ENCODE measurements at regions not wholly inside any gene's neighbourhood (a gene's known extent, or its start where the extent isn't known, plus 50 kb on each side); places are given as distances from the start of the nearest gene placed in this dataset.

GRCh38 chr4:163624727-163625126, 130.2 kb downstream of the TMA16 start:
- H3K27me3 ChIP-seq (ENCODE audit: control insufficient read depth, insufficient read depth, low read length): no peaks in the 10 kb centered on the region
- POLR2A ChIA-PET: no interaction called here
- TF ChIP-seq CTCF (IDR thresholded peaks at IDR 0.05; ENCODE audit: insufficient read depth, low read depth, low read length): no peak
- H3K36me3 ChIP-seq (ENCODE audit: control insufficient read depth, insufficient read depth, low read length): no peaks in the 10 kb centered on the region
- CTCF ChIA-PET: no interaction called here
- no peak for DNase-seq (ENCODE audit: low read depth)
- no peak overlapping the region for H3K4me3 ChIP-seq (ENCODE audit: low read depth, low read length)

GRCh38 chr4:163631288-163631687, 136.8 kb downstream of the TMA16 start:
- H3K4me3 ChIP-seq (ENCODE audit: low read depth, low read length): no peak overlapping the region
- ChIA-PET POLR2A (no interaction called here), CTCF (no interaction called here)
- no peaks in the 10 kb centered on the region for H3K36me3 ChIP-seq (ENCODE audit: control insufficient read depth, insufficient read depth, low read length)
- no peak for TF ChIP-seq CTCF (IDR thresholded peaks at IDR 0.05; ENCODE audit: insufficient read depth, low read depth, low read length)
- no peak for DNase-seq (ENCODE audit: low read depth)
- no peaks in the 10 kb centered on the region for H3K27me3 ChIP-seq (ENCODE audit: control insufficient read depth, insufficient read depth, low read length)

GRCh38 chr4:163638909-163639308, 144.4 kb downstream of the TMA16 start:
- CTCF ChIA-PET: no interaction called here
- DNase-seq (ENCODE audit: low read depth): no peak
- Histone ChIP-seq H3K36me3 (ENCODE audit: control insufficient read depth, insufficient read depth, low read length) (no peaks in the 10 kb centered on the region), H3K27me3 (ENCODE audit: control insufficient read depth, insufficient read depth, low read length) (no peaks in the 10 kb centered on the region), H3K4me3 (ENCODE audit: low read depth, low read length) (no peak overlapping the region)
- TF ChIP-seq CTCF (IDR thresholded peaks at IDR 0.05; ENCODE audit: insufficient read depth, low read depth, low read length): no peak
- POLR2A ChIA-PET: no interaction called here

- CTCF ChIA-PET: no interaction called here
- POLR2A ChIA-PET: no interaction called here
- Histone ChIP-seq H3K27me3 (ENCODE audit: control insufficient read depth, insufficient read depth, low read length) (no peaks in the 10 kb centered on the region), H3K4me3 (ENCODE audit: low read depth, low read length) (no peak overlapping the region), H3K36me3 (ENCODE audit: control insufficient read depth, insufficient read depth, low read length) (no peaks in the 10 kb centered on the region)
- DNase-seq (ENCODE audit: low read depth): no peak
- no peak for TF ChIP-seq CTCF (IDR thresholded peaks at IDR 0.05; ENCODE audit: insufficient read depth, low read depth, low read length)
Measured at GRCh38 chr4:163649557-163650091, 155.1 kb downstream of the TMA16 start.

- DNase-seq (ENCODE audit: low read depth): no peak
- H3K27me3 ChIP-seq (ENCODE audit: control insufficient read depth, insufficient read depth, low read length): no peaks in the 10 kb centered on the region
- POLR2A ChIA-PET: no interaction called here
- no peaks in the 10 kb centered on the region for H3K36me3 ChIP-seq (ENCODE audit: control insufficient read depth, insufficient read depth, low read length)
- H3K4me3 ChIP-seq (ENCODE audit: low read depth, low read length): no peak overlapping the region
- TF ChIP-seq CTCF (IDR thresholded peaks at IDR 0.05; ENCODE audit: insufficient read depth, low read depth, low read length): no peak
- CTCF ChIA-PET: no interaction called here
Measured at GRCh38 chr4:163651761-163652160, 157.3 kb downstream of the TMA16 start.

All from BJ (cell line).